A549 (cell line): ENCODE measurements at regions not wholly inside any gene's neighbourhood (a gene's known extent, or its start where the extent isn't known, plus 50 kb on each side); places are given as distances from the start of the nearest gene placed in this dataset.

Source experiments
- CHD4 ChIP-seq: fragments of 200-600 bp; sonication (generic); IDR thresholded peaks from 2 replicates; pipeline ENCODE4 v1.6.1; 2016; ENCODE audit warnings: antibody characterized with exemption, mild to moderate bottlenecking, borderline replicate concordance
- CTCF ChIP-seq: fragments of >200 bp; sonication (Bioruptor Twin); formaldehyde crosslinking; IDR thresholded peaks from 3 replicates; pipeline ENCODE4 v1.5.1; 2016
- E2F6 ChIP-seq: IDR thresholded peaks from 2 replicates; pipeline ENCODE4 v1.6.1; 2012; ENCODE audit warnings: low read depth, borderline replicate concordance
- EP300 ChIP-seq, 2 experiments: fragments of >200 bp; sonication (Bioruptor Twin); formaldehyde crosslinking; IDR thresholded peaks; 2 replicates in 1 of 2; 3 replicates in 1 of 2; pipeline ENCODE4 v1.6.1; 2016 to 2017
- ESRRA ChIP-seq: fragments of 150-350 bp; IDR thresholded peaks from 2 replicates; pipeline ENCODE4 v1.6.1; 2014; ENCODE audit warnings: mild to moderate bottlenecking, low read length, borderline replicate concordance
- MAFK ChIP-seq: fragments of 450-650 bp; IDR thresholded peaks from 2 replicates; pipeline ENCODE4 v1.6.1; 2014; ENCODE audit not compliant: partially characterized antibody
- MAX ChIP-seq: IDR thresholded peaks from 2 replicates; pipeline ENCODE4 v1.6.1; 2012
- MAZ ChIP-seq: fragments of 150-350 bp; IDR thresholded peaks from 2 replicates; pipeline ENCODE4 v1.6.1; 2014; ENCODE audit warnings: antibody characterized with exemption, low read depth, low read length, borderline replicate concordance
- PHF8 ChIP-seq: fragments of 200-600 bp; sonication (generic); IDR thresholded peaks from 2 replicates; pipeline ENCODE4 v1.6.1; 2016; ENCODE audit warnings: low read depth, mild to moderate bottlenecking, antibody characterized with exemption, moderate library complexity, borderline replicate concordance
- POLR2A ChIP-seq: IDR thresholded peaks from 2 replicates; pipeline ENCODE4 v1.6.1; 2012; ENCODE audit warnings: mild to moderate bottlenecking, low read length
- RAD21 ChIP-seq, 2 experiments: fragments of >200 bp in 1 of 2; sonication (Bioruptor Twin) in 1 of 2; formaldehyde crosslinking in 1 of 2; IDR thresholded peaks in 1 of 2; conservative IDR thresholded peaks in 1 of 2; 2 replicates in 1 of 2; 3 replicates in 1 of 2; pipeline ENCODE4 v1.6.1; 2012 to 2018; ENCODE audit warnings: inconsistent platforms in 1 of 2
- REST ChIP-seq: fragments of 200-600 bp; sonication (generic); IDR thresholded peaks from 2 replicates; pipeline ENCODE4 v1.6.1; 2016; ENCODE audit warnings: antibody characterized with exemption, mild to moderate bottlenecking, moderate library complexity
- SMC3 ChIP-seq: fragments of >200 bp; sonication (Bioruptor Twin); formaldehyde crosslinking; IDR thresholded peaks from 3 replicates; pipeline ENCODE4 v1.6.1; 2018; ENCODE audit warnings: inconsistent platforms

GRCh38 chr2:38174131-38174530 lies 98.2 kb upstream of the CYP1B1 start:
- TF ChIP-seq CHD4 (no peak), MAZ (no peak), MAX (no peak), POLR2A (no peak), CTCF (no peak), ESRRA (no peak), E2F6 (no peak), EP300 (IDR thresholded peaks at IDR 0.05) (no peak), REST (no peak), PHF8 (no peak), RAD21 (conservative IDR thresholded peaks at IDR 0.05 in 1 of 2, IDR thresholded peaks at IDR 0.05 in 1 of 2) (no peak), MAFK (no peak), SMC3 (no peak)
